OCI-M1 (cell line): ENCODE measurements at regions not wholly inside any gene's neighbourhood (a gene's known extent, or its start where the extent isn't known, plus 50 kb on each side); places are given as distances from the start of the nearest gene placed in this dataset.
A peak's percentile ranks its signal among the peaks of the same experiment; 100 is the strongest.
"Not testable (repeated sequence)": the region's sequence is repeated elsewhere in the genome, so short reads cannot be mapped to it uniquely, and the experiment has no call there.

Experiments used
- DNase-seq: peaks from one replicate; lab custom pipeline; 2025; lab: John Stamatoyannopoulos, UW

DNA sequence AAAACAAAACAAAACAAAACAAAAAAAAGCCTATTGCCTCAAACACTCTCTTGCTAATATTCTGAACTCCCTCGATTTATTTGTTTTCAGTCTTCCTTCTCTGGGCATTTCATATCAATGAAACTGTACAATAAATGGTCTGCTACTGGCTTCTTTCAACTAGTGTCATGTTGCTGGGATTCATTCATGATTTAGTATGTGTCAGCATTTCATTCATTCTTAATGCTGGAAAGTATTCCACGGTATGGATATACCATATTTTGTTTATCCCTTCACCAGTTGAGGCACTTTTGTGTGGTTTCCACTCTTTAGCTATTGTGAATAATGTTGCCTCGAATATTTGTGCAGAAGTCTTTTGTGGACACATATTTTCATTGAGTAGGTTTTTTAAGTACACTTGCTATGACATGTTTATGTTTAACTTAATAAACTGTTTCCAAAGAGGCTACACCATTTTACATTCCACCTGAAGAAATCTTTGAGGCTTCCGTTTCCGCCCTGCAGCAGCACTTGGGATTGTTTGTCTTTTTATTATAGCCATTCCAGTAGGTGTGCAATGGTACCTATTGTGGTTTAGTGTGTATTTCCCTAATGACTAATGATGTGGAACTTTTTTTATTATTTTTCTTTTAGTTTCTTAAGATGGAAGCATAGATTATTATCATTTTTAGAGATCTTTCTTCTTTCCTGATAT is 543.6 kb upstream of the SOX11 start:
- no peak for DNase-seq

DNA sequence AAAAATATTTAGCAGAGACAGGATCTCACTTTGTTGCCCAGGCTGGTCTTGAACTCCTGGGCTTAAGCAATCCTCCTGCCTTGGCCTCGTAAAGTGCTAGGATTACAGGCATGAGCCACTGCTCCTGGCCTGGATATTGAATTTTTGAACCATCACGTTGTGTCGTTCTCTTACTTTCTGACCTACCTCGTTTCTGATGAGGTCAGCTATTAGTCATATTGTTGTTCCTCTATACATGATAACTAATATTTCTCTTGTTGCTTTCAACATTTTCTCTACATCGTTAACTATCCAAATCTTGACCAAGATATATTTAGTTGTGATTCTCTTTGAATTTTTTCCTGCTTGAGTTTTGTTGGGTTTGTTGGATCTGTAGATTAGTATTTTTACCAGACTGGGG is 541.3 kb upstream of the SOX11 start:
- DNase-seq, result no peak

DNA sequence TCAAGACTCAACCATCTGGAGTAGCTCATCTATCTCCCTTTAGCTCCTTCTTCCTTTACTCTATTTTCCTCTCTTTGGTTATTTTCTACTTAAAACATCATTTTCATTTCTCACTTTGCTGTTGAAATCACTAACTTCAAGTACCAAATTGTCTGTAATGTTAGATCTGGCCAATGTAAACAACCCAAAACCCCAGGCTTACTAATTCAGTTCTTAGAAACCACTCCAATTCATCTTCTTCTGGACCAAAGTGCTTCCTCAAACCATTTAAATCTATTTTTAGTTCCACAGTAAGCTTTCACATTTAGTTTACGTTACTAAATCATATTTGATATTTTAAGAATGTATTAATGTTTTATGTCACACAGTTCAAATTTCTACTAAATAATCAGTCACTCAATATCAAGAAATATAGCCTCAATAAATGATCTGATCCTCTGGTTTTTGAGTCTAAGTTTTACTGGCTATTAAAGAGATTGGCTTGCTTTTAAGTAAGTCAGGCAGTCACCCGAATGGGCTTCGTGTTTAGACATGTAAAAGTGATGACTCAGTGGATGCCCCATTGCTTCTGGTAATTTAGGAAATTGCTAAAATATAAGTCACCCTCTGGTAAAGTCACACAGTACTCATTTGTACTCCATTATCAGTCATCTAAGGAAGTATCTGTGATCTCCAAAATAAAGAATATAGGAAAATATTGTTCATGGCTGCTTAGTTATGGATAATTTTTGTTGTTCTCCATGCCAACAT is 527.2 kb upstream of the SOX11 start:
- no peak for DNase-seq

DNA sequence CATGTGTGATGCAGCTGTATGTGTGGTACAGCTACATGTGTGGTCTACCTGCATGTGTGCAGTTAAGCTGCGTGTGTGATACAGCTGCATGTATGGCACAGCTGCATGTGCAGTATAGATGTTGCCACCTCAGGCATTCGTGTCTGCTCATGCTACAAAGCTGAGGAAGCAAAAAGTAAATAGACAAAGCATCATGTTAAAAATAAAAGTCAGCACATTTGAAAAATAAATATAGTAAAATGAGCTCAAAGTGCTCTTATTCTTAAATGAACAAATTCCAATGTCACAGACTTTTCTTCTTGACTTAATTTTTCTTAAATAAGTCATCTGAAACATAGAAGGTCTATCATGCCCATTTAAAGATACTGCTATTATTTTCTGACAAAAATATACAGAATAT is 519.3 kb upstream of the SOX11 start:
- DNase-seq, result no peak

DNA sequence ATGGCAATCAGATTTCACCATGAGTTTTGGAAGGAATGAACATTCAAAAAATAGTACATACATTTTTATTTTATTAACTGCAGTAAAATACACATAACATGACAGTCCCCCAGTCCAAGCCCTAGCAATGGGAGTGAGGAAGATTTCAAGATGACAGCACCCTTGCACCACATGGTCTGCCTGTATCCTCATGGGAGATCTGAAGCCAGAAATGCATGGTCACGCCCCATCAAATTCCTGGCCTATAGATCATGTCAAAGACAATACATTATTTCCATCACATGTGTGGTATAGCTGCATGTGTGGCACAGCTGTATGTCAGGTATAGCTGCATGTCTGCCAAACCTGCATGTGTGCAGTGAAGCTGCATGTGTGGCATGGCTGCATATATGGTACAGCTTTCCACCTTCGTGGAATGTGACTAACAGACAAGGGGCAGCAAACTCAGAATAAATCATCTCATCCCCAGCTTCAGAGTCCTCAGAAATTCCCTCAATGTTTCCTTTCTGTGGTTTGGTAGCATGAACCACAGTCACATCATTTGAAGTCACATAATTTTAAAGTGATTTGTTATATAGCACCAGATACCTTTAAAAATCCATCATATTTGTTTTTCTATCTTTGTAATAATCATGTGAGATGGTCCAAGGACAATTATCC is 518.2 kb upstream of the SOX11 start:
- no peak for DNase-seq

DNA sequence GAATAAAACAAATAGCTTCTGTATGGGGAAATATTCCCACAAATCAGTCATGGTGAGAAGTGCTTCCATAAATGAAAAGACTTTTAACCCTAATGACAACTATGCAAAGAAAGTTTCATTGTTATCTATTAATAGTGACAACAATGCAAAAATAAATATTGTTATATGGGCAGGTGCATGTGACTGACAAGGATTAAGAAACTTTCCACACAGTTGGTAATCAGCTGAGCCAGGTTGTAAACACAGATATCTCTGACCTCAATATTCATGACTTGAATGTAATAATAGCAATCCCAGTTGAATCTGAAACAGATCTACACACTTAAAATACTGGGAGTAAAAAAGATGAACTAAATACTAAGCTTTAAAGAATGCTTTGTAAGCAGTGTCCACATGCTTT is 517.0 kb upstream of the SOX11 start:
- DNase-seq, result peak; percentile 8

DNA sequence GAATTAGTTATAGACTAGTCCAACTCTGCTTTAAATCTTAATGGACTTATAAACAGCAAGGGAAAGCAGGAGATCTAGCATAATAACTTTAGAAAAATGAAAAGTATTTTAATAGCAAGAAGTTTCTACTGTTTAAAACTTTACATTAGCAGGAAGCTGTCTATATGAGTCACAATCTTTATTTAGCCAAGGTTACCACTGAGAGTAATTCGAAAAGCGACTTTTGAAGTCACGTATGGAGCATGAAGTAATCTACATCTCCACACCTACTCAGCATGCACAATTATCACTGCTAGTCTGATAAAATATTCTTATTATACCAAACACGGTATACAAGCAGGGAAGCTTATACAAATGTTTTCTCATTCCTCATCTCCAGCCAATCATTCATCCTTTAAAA is 515.4 kb upstream of the SOX11 start:
- DNase-seq, result no peak

DNA sequence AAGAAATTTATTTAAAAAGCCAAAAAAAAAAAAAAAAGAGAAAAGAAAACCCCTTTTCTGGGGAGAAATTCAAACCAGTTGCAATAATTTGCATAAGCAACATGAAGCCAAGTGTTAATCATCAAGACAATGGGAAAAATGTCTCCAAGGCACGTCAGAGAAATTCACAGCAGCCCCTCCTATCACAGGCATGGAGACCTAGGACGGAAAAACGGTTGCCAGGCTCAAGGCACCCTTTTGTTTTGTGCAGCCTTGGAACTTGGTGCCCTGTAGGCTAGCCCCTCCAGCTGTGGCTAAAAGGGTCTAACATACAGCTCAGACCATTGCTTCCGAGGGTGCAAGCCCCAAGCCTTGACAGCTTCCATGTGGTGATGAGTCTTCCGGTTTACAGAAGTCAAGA is 509.2 kb upstream of the SOX11 start:
- no peak for DNase-seq

DNA sequence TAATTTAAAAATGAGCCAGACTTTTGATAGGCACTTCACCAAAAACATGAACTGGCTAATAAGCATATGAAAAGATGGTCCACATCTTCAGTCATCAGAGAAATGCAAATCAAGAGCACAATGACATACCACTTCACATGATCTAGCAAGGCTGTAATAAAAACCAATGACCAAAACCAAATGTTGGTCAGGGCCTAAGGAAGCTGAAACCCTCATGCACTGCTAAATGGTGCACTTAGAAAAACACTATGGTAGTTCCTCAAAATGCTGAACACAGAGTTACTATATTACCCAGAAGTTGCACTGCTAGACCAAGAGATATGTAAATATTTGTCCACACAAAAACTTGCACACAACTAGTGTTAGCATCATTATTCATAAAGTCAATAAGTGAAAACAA is 504.9 kb upstream of the SOX11 start:
- no peak for DNase-seq

DNA sequence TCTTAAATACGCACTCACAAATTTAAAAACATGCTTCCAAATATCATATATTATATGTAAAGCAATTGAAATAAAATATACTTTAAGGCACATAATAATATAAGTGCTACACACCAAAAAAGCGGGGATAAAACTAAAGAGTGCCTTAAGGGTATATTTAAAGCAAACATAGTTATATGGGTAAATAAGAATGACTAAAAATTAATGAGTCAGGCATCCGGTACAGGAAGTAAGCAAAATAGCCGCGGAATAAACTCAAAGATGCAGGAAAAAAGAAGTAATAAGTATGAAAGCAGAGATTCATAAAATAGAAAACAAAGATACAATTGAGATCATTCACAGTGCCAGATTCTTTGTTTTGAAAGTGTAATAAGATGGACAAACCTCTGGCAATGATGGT is 503.5 kb upstream of the SOX11 start:
- DNase-seq, result no peak

DNA sequence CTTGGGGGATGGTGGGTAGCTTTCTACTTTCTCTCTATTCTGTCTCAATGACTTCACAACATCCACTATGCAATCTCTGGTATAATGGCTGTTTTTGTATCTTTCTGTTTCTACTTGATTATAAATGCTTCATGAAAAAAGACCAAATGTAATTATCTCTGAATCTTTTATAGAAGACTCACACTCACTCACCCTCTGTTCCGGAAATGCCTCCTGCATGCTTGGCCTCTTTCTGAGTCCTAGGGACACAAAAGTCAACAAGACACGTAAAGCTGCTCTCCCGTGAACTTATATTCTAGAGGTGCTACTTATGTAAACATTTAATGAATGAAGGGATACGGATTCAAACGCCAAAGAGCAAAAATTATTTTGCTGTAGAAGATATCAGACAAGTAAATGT is 502.2 kb upstream of the SOX11 start:
- no peak for DNase-seq

DNA sequence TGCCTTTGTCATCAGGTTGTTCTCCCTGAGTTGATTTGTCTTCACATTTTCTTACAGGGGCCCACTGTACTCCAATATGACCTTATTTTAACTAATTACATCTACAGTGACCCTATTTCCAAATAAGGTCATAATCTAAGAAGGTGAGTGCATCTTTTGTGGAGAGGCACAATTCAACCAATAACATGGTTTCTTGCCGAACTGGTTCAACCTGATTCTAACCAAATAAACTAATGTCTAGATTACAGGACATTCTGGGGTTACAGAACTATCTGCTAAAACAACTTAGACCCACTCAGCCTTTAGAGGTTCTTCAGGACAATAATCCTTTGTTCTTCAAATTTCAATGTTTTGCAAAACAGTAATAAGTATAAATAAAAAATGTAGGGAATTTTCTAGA is 496.5 kb upstream of the SOX11 start:
- no peak for DNase-seq

DNA sequence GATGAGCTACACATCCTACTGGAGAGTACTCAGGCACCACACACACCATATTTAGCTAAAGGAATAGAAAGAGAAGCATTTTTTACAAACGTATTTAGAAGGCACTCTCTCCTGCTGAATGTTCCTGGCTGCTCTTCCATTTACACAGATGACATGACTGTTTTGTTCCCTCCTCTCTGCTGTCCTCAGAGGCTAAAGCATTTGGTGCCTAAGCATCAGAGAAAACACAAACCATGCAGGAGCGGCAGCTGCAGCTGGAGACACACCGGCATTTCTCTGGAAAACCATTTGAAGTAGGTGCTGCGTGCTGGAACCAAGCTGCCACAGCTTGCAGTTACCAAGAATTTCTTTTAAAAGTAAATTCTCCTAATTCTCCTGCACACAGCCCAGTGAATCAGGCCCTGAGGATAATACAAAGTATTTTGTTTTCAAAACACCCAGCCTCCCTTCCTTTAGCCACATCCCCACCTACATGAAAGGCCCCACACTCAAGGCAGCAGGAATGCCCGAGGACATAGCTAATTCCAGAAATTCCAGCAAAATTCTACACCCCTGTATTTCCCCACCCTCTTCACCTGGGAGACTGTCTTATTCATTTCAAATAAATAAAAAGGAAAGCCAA is 488.9 kb upstream of the SOX11 start:
- no peak for DNase-seq

DNA sequence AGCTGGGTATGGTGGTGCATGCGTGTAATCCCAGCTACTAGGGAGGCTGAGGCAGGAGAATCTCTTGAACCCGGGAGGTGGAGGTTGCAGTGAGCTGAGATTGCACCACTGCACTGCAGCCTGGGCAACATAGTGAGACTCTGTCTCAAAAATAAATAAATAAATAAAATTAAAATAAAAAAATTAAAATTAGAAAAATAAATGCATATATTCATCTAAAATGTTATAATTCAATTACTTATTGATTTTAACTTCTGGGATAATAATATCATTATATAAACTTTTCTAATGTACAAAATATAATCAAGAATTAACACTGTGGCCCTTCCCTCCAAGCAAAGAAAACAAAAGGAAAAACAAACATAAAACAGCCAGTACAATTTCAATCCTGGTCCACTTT is 485.4 kb upstream of the SOX11 start:
- DNase-seq, result not testable (repeated sequence)

DNA sequence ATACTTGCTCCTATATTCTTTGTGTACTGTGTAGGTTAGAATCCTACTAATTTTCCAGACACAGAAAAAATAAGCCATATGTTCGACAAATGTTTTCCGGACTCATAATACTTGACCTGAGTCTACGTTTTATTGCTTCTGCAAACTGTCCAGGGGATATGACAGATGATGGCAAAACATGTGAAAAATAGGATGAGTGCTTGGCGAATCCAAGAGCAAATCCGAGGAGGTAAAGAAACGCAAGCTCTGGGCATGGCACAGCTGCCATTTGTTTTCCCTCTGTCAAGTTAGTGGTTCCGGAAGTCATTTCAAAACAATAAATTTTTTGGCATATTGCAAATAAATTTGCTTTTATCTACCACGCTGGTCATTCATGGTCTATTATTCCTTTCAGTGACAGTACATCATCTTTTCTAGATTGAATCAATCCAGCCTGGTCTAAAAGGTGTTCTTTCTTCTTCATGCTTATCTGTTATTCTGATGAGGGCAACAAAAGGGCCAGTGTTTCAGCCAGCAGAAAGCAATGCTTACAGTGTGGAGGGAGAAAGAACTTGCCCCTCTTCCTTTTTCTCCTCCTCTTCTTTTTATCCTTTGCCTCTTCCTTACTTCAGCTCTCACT is 476.1 kb upstream of the SOX11 start:
- no peak for DNase-seq

DNA sequence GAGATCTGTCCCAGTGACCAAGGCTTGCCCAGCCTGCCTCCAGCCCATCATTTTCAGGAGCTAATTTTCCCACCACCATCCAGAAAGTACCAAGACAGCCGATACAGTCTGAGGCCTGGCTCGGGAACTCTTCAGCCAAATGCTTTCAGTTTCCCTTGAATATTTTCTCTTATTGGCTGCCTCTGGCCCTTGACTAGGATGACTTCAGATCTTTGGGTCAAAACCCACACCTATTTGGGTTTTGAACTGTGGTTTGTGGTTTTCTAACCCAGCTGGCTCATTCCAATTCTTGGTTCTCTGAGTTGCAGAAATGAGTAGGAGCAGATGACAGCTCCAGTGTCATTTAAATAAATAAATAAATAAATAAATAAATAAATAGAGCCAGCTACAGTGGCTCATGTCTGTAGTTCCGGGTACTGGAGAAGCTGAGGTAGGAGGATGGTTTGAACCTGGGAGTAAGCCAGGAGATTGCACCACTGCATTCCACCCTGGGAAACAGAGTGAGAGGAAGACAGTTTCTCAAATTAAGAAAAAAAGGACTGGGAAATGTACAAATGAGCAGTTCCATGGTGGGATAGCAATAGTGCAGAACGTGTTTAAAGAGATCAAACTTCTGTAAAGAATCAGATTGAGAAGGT is 465.0 kb upstream of the SOX11 start:
- DNase-seq, result peak; percentile 60

DNA sequence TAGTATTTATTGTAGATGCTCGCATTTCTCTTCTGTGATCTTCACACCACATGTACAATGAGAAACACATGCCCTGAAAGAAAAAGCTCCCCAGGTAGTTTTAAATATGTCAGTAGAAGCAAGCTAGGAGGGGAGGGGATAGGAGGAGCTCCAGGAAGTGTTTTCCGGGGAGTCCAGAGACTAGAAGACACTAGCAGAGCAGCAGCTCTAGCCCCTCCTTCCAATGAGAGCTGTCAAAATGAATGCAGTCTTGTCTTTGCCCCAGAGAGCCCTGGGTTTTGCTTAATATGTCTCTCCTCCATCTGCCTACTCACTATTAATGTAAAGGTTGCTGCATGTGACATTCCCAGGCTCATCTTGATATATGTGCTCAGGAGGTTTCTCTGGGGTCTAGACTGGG is 462.6 kb upstream of the SOX11 start:
- DNase-seq, result no peak

DNA sequence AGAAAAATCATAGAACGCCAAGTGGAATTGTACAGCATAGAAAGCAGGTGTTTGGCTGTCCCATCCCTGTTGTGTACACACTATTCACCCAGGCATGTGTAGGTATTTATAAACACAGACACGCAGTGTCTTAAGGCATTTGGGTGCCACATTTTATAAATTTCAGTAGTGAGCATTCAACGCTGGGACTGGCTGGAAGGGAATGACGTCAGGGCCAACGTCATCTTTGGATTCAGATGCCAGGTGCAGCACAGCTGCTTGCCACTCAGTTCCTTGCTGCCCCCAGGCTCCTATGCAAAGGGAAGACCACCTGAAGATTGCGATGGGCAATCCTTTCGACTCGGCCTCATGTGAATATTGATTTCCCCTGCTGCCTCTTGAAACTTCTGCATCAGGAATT is 461.7 kb upstream of the SOX11 start:
- no peak for DNase-seq

DNA sequence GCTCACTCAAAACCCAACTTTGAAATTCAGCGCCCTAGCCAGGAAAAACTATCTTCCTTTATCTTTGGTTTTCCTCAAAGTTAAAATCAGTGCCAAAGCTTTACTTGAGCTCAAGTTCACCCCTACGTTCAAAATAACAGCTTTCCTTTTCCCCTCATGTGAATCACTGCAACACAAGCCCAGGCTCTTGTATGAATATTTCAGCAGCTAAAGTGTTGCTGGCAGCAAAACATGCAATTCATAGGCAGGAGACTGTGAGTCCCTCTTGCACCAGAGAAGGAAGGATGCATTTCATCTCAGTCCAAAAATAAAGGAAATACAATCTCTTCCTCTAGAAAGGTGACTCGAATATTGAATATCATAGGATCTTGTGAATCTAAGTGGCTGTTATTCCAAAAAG is 461.3 kb upstream of the SOX11 start:
- no peak for DNase-seq

DNA sequence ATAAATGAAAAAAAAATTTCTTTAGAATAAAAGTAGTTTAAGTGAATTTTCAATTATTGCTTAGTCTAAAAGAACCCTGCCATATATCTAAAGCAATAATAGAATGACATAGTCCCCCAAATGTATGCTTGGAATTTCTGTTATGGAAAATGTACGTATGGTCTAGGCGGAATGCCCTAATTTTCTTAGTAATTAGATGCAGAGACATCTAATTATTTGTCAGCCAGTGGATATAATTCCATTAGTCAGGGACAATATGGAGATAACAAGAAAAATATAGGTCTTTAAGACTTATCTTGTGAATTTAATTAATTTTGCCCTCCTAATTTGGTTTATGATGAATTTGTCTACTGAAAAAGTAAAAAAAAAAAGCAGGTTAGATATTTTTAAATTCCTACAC is 460.9 kb upstream of the SOX11 start:
- no peak for DNase-seq

DNA sequence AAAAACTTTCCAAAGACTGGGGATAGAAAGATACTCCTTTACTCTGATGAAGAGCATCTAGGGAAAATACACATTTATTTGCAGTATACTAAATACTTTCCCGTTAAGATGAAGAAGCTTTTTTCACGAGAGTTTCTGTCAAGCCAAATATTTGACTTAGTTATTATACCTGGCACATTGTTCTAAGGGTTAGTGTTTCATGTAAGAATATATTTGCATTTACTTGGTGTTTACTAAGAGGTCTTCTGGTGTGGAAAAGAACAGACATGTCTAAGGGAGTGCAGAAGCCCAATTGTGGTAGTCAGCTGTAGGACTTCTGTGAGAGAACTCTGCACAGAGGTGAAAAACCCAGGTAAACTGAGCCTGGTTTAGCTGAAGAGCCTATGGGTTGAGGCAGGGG is 457.6 kb upstream of the SOX11 start:
- DNase-seq, result no peak

DNA sequence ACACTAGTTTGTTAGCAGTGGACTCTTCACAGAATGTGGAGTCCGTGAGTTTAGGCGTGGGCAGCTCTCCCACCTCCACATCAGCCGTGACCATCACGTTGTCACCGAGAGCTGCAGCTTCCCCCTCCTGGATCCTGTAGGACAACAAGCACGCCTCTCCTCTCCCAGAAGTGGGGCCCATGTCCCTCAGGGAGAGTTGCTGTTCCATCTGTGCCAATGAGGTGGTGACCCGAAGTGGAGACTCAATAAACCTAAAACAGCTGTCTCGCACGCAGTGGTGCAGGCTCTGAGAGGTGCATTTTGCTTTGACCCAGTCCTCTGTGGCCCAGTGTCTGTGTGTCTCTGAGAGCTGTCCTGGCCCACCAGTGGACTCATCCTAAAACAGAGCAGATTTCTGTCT is 456.5 kb upstream of the SOX11 start:
- DNase-seq, result no peak
